Brain microvascular endothelial cell (primary cell): ENCODE measurements at regions not wholly inside any gene's neighbourhood (a gene's known extent, or its start where the extent isn't known, plus 50 kb on each side); places are given as distances from the start of the nearest gene placed in this dataset.

Experiments
- DNase-seq: peaks from one replicate; pipeline ENCODE4 v3.0.0-alpha.2; 2020
- H3K27ac ChIP-seq: fragments of 250-450 bp; sonication (Bioruptor Pico); 2 replicates; pipeline ENCODE4 v1.5.1; 2020; ENCODE audit warnings: mild to moderate bottlenecking, moderate library complexity
- H3K27me3 ChIP-seq: fragments of 250-450 bp; sonication (Bioruptor Pico); replicated peaks from 2 replicates; pipeline ENCODE4 v1.5.1; 2020; ENCODE audit warnings: mild to moderate bottlenecking
- H3K36me3 ChIP-seq: fragments of 250-450 bp; sonication (Bioruptor Pico); replicated peaks from 2 replicates; pipeline ENCODE4 v1.5.1; 2020; ENCODE audit warnings: mild to moderate bottlenecking
- H3K4me3 ChIP-seq: 2 replicates; pipeline ENCODE4 v1.5.1; 2011; ENCODE audit warnings: low read depth, mild to moderate bottlenecking, control low read depth, low read length, moderate library complexity
- in situ Hi-C: cut with HindIII; loops from 2 replicates; pipeline ENCODE4 v1.10.0; 2017; ENCODE audit warnings: low sequenced_read_pairs, low pct_ligation_motif_present
- TF ChIP-seq, protein P1 (sequence below): IDR thresholded peaks from 2 replicates; pipeline ENCODE4 v1.5.1; 2011; ENCODE audit warnings: low read depth, mild to moderate bottlenecking, moderate library complexity, low read length, control low read depth, inconsistent platforms; ENCODE audit errors: missing control alignments

DNA sequence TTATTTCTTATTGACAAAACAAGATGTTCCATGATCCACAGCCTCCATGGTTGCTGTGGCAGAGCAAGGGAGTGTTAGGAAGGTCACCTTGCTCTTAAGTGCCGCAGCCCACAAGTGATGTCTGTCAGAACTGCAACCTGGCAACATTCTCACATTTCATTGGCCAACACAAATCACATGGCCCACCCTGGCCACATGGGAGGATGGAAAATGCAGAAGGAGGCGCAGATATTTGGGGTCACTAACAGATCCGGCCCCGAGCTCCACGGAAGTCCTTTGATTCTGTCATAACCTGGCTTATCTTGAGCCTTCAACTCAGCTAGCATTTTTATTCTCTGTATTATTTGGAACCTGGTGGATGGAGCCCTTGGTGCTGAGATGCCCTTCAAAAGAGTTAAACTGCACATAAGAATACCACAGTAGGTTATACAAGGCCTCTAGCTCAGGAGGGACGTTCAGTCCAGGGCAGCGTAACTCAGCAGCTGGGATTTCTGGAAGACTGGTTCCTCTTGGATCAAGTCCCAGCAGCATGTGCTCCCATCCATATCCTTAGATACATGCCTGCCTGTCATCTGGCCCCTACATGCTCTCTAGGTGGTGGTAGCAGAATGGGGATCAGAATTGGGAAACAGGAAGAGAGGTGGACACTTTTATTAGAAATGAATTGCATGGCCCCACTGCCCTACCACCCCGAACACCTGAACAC lies 508.1 kb downstream of the HAPSTR1 start:
- TF ChIP-seq, protein P1, sequence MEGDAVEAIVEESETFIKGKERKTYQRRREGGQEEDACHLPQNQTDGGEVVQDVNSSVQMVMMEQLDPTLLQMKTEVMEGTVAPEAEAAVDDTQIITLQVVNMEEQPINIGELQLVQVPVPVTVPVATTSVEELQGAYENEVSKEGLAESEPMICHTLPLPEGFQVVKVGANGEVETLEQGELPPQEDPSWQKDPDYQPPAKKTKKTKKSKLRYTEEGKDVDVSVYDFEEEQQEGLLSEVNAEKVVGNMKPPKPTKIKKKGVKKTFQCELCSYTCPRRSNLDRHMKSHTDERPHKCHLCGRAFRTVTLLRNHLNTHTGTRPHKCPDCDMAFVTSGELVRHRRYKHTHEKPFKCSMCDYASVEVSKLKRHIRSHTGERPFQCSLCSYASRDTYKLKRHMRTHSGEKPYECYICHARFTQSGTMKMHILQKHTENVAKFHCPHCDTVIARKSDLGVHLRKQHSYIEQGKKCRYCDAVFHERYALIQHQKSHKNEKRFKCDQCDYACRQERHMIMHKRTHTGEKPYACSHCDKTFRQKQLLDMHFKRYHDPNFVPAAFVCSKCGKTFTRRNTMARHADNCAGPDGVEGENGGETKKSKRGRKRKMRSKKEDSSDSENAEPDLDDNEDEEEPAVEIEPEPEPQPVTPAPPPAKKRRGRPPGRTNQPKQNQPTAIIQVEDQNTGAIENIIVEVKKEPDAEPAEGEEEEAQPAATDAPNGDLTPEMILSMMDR, result no peak
- Histone ChIP-seq H3K27me3 (no peaks in the 10 kb centered on the region), H3K4me3 (no peak overlapping the region), H3K36me3 (no peaks in the 10 kb centered on the region), H3K27ac (no peak overlapping the region)
- DNase-seq, result no peak
- in situ Hi-C loops, result no loop called here

DNA sequence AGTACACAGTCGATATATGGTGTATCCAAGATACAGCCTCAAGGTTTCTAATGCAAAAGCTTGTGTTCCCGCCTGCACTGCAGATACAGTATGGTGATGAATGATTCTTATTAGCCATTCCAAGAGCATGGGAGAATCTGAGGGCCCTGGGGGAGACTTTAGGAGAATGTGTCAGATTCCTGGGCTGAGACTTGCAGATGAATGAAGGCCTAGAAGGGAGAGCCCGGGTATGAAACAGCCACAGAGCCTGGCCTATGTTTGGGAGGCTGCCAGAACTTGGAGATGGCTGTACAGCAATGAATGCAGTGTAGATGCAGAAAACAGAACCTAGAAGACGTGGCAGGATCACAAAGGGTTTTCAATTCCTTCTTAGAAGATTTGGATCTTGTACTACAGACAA lies 510.7 kb downstream of the HAPSTR1 start:
- Histone ChIP-seq H3K36me3 (no peaks in the 10 kb centered on the region), H3K4me3 (no peak overlapping the region), H3K27ac (no peak overlapping the region), H3K27me3 (no peaks in the 10 kb centered on the region)
- DNase-seq, result no peak
- TF ChIP-seq, protein P1, result no peak
- in situ Hi-C loops, result no loop called here

DNA sequence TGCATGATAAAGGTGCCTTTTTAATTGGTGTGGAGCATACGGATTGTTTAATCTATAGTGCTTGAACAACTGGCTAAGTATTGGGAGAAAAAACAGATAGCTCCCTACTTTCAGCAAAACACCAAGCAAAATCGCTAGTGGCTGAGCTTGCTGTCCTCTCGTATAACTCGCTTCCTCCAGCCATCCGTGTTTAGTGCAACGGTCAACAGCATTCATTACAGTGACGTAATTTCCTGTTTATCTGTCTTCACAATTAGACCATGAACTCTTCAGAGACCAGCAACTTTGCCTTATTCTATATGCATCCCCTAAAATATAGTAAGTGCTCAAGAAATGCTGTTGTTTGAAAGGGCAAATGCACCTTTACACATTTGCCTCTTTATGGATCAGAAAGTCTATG lies 511.9 kb downstream of the HAPSTR1 start:
- no peaks in the 10 kb centered on the region for H3K27me3 ChIP-seq
- in situ Hi-C loops, result no loop called here

DNA sequence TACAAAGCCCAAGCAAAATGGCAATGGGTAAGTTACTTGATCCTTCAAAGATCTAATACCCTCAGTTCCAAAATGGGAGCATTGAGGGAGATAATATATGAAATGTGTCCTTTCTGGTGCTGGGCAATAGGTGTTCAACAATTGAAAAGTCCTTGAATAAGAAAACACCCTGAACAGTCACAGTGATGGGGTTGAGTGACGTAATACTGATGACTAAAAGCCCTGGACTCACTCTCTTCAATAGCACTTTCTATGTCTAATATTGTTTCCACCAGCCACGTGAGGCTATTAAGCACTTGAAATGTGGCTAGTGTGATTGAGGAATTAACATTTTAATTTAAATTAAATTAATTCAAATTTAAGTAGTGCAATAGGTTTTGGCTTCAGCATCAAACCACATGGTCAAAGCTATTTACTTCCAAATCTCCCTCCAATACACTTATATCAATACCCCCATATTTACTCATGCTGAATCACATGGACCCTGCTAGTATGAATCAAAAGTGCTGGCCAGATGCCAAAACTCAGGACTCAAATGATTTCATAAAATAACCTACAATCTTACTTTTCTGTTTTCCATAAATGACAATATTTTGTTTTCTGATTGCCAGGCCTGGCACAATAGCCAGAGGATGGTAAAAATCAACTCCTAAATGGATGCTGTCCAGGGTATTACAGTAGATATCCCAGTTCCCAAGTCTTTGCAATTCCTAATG lies 516.2 kb downstream of the HAPSTR1 start:
- TF ChIP-seq, protein P1, result no peak
- Histone ChIP-seq H3K27me3 (no peaks in the 10 kb centered on the region), H3K4me3 (no peak overlapping the region), H3K27ac (no peak overlapping the region), H3K36me3 (no peaks in the 10 kb centered on the region)
- DNase-seq, result no peak
- in situ Hi-C loops, result no loop called here

More for the DNA sequence above, 511.9 kb downstream of the HAPSTR1 start:
- H3K27ac ChIP-seq, result no peak overlapping the region
- TF ChIP-seq, protein P1, result no peak
- no peak for DNase-seq
- no peaks in the 10 kb centered on the region for H3K36me3 ChIP-seq
- no peak overlapping the region for H3K4me3 ChIP-seq

DNA sequence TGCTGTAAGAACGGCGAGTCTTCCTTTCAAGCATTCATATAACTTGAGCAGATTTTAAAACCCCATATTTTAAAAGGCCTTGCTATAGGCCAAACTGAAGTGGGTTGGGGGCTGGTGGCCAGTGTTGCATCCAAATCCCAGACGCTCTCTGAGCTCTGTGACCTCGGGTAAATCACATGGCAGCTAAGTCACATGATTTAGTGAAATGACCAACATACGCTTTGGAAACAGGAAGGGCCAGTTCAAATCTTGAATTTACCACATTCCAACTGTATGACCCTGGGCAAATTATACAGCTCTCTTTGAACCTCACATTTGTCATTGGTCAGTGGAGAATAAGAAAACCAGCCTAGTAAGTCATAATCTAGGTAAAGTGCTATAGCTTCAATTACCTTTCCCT lies 519.3 kb downstream of the HAPSTR1 start:
- in situ Hi-C loops, result no loop called here
- TF ChIP-seq, protein P1, result no peak

More for the DNA sequence above, 519.3 kb downstream of the HAPSTR1 start:
- DNase-seq, result no peak
- Histone ChIP-seq H3K27ac (no peak overlapping the region), H3K4me3 (no peak overlapping the region), H3K36me3 (no peaks in the 10 kb centered on the region), H3K27me3 (no peaks in the 10 kb centered on the region)
